ENCODE measurements at regions not wholly inside any gene's neighbourhood (a gene's known extent, or its start where the extent isn't known, plus 50 kb on each side); places are given as distances from the start of the nearest gene placed in this dataset.

- DNase-seq (ENCODE audit: extremely low spot score, insufficient read length, low read depth) (no peak), FAIRE-seq (no peak)
Observed at GRCh38 chr7:46322937-46323336, 401.9 kb upstream of the IGFBP3 start.

GRCh38 chr7:46321556-46322205 is 400.6 kb upstream of the IGFBP3 start:
- DNase-seq (ENCODE audit: extremely low spot score, insufficient read length, low read depth) (no peak), FAIRE-seq (no peak)

- FAIRE-seq, result no peak
- no peak for DNase-seq (ENCODE audit: extremely low spot score, insufficient read length, low read depth)
Observed at GRCh38 chr7:46320956-46321355, 399.9 kb upstream of the IGFBP3 start.

GRCh38 chr7:46319841-46320240 is 398.8 kb upstream of the IGFBP3 start:
- DNase-seq (ENCODE audit: extremely low spot score, insufficient read length, low read depth) (no peak), FAIRE-seq (no peak)

GRCh38 chr7:46318276-46318675 is 397.2 kb upstream of the IGFBP3 start:
- FAIRE-seq (no peak), DNase-seq (ENCODE audit: extremely low spot score, insufficient read length, low read depth) (no peak)

- FAIRE-seq (no peak), DNase-seq (ENCODE audit: extremely low spot score, insufficient read length, low read depth) (no peak)
Observed at GRCh38 chr7:46317256-46317655, 396.2 kb upstream of the IGFBP3 start.

DNA sequence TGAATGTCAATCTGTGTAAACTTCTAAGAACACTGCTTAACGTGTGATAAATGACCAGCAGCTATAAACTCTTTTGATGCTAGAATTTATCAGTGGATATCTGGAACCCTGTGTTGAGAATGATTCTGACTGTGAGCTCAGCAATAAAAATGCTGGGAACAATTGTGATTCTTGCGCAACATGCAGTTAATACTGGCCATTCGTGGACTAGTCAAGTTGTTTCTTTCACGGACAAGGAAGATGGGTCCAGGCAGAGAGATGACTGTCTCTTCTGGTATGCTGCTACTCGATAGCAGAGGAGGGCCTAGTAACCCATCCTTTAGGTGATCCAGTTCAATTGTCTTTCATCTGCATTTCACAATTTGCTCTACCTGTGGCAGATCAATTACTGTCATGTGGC is 394.8 kb upstream of the IGFBP3 start:
- DNase-seq (ENCODE audit: extremely low spot score, insufficient read length, low read depth), result no peak

GRCh38 chr7:46301677-46302076 is 380.6 kb upstream of the IGFBP3 start:
- no peak for FAIRE-seq
- DNase-seq (ENCODE audit: extremely low spot score, insufficient read length, low read depth), result no peak

More for the DNA sequence above, 394.8 kb upstream of the IGFBP3 start:
- FAIRE-seq, result no peak

GRCh38 chr7:46297515-46297914 is 376.4 kb upstream of the IGFBP3 start:
- FAIRE-seq (no peak), DNase-seq (ENCODE audit: extremely low spot score, insufficient read length, low read depth) (no peak)

- FAIRE-seq (no peak), DNase-seq (ENCODE audit: extremely low spot score, insufficient read length, low read depth) (no peak)
Observed at GRCh38 chr7:46296526-46296925, 375.5 kb upstream of the IGFBP3 start.

DNA sequence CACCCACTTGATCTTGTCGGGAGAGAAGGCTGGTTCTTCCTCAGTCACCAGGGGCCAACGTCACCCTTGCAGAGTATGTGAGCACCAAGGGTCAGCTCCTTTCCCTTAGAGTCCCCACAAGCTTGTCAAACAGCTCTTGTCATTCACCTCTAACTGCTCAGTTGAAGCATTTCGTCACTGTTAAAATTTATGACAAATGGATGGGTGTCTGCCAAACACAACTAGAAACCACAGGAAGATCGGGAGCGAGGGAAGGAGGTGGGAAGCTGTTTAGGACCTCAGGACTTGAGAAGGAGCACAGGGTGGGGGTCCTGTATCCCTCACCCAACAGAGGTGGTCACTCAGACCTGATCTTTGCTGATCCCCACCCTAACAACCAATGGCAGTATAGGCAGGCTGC is 373.3 kb upstream of the IGFBP3 start:
- DNase-seq (ENCODE audit: extremely low spot score, insufficient read length, low read depth) (no peak), FAIRE-seq (no peak)

GRCh38 chr7:46292741-46293140 is 371.7 kb upstream of the IGFBP3 start:
- DNase-seq (ENCODE audit: extremely low spot score, insufficient read length, low read depth) (no peak), FAIRE-seq (no peak)

DNA sequence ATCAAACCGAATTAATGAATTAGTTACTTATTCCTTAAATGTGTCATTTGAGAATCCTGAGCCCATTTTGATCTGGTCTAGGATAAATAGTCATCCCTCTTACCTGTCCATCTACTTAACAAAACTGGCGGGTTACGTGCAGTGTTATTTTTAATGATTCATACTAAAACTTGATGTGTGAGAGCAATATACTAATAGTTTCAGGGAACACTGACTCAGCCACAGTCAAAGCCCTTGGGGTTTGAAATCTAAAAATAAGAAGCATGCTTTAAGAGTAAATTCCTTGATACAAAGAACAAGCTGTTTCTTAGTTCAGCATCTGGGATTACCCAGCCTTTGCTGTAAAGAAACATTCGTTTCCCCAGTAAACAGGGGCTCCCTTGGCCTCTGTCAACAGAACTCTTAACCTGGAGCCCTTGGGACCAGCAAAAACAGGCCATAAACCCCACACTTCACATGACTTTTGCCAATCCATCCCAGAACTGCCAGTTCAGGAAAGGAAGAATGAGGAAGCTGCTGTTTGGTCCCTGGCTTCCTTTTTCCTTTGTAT is 370.6 kb upstream of the IGFBP3 start:
- peak; percentile 63 for FAIRE-seq
- DNase-seq (ENCODE audit: extremely low spot score, insufficient read length, low read depth), result no peak

DNA sequence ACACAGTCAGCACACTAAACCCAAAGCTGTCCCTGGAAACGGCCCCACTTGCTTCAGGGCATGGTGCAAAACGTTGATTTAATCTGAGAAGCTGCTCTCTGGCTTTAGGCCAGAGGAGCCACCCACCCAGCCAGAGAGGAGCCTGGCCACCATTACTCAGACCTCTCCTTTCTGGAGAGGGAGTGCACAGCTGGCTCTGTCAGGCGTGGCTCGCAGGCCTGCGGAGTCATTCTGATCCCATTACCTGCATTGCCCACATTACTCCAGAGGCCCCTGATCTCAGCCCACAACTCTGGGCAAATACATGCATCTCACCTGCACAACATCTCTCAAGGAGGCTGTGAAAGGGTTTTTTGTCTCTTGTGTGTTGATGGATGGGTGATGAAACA is 370.0 kb upstream of the IGFBP3 start:
- DNase-seq (ENCODE audit: extremely low spot score, insufficient read length, low read depth) (no peak), FAIRE-seq (no peak)

- FAIRE-seq, result no peak
- no peak for DNase-seq (ENCODE audit: extremely low spot score, insufficient read length, low read depth)
Observed at GRCh38 chr7:46290374-46291049, 369.4 kb upstream of the IGFBP3 start.

DNA sequence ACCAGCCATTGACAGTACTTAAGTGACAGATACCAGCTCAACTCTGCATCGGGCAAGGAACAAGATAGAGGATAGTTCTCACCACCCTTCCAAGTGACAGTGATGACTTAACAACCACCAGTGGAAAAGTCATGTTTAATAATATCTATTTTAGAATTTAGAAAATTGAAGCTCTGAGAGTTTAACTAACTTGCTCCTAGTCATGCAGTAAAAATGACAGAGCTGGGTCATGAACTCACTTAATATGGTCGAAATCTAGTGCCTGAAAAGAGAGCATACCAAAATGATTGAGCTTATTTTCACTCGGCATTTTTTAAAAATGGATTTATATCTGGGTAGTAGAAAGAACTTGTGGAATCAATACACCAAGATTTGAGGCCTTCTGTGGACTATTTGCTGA is 367.8 kb upstream of the IGFBP3 start:
- DNase-seq (ENCODE audit: extremely low spot score, insufficient read length, low read depth) (no peak), FAIRE-seq (no peak)

DNA sequence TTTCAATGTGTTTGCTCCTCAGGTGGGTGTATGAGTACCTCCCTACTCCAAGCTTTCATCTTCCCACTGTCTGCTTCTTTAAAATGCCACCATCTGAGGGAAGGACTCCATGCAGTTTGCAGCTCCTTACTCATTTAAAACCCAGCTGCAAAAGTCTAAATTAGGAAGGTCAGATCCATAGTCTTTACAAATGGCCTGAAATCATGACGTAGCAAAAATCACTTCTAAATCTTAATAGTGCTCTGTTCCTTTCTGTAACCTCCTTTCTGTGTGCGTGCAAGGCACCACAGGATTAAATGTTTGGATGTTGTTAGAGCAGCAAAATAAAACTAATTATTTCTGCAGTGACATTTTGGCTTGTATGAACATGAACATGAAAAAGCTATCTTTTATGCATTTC is 366.9 kb upstream of the IGFBP3 start:
- DNase-seq (ENCODE audit: extremely low spot score, insufficient read length, low read depth), result no peak

GRCh38 chr7:46286957-46287356 is 365.9 kb upstream of the IGFBP3 start:
- DNase-seq (ENCODE audit: extremely low spot score, insufficient read length, low read depth) (no peak), FAIRE-seq (no peak)

More for the DNA sequence above, 366.9 kb upstream of the IGFBP3 start:
- FAIRE-seq, result no peak

DNA sequence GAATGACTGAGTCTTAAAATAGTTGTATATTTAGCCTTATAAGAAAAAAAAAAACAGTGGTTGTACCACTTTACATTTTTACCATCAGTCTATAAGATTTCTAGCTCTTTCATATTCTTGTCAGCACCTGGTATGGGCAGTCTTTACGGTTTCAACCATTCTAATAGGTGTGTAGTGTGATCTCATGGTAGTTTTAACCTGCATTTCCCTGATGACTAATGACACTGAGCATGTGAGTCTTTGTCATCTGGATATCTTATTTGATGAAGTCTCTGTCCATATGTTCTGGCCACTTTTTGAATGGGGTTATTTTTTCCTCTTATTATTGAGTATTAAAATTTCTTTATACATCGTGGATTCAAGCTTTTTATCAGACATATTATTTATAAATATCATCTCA is 365.3 kb upstream of the IGFBP3 start:
- no peak for FAIRE-seq
- DNase-seq (ENCODE audit: extremely low spot score, insufficient read length, low read depth), result no peak

DNA sequence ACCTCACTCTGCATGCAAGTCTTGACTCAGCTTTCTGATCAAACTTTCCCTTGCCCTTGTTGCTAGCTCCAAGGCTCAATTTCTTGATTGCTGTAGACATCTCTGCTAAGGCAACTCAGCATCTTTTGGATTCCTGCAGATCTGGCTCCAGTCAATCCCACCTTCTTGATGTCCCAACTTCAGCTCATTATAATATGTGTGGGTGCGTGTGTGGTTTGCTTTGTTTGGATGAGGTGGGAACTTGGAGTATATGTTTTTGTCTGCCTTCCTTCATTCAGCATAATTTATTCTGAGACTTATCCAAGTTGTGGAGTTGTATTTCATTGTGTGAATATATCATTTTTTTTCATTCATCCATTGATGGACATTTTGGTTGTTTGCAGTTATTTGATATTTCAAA is 364.8 kb upstream of the IGFBP3 start:
- no peak for DNase-seq (ENCODE audit: extremely low spot score, insufficient read length, low read depth)
- no peak for FAIRE-seq

DNA sequence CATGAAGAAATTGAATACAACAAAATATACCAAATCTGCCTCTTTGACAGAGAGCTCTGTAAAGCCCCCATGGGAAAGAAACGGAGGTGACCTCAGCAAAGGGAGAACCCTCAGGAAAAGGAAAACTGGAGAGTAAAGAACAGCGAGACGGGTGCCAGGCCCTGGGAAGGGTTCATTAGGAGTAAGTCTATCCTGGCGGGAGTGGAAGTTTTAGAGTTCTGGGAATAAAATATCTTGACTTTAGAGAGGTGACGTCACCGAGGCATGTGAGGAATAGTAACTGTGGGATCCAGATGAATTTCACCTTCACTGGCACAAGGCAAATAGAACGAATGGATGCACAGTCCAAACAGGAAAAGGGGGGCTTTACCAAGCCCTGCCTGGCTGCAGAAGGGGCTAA is 362.8 kb upstream of the IGFBP3 start:
- no peak for FAIRE-seq

DNA sequence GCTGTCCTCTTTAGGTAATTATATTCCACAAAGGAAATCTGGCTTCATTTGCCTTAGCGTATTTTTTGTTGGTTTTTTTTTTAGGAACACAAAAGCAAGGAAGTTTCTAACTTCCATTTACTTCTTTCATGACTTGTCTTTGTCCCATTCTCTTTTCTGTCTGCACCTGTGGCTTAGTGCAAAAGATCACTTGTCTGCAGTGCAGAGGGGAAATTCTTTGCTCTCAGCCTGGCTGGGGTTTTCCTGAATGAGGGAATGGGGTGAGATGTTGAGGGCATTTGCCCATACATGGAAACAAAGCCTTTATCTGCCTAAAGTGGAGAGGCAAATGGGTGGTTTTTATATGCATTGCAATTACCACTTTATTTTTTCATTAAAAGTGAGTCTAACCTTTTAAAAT is 361.1 kb upstream of the IGFBP3 start:
- FAIRE-seq, result no peak

More for the DNA sequence above, 362.8 kb upstream of the IGFBP3 start:
- no peak for DNase-seq (ENCODE audit: extremely low spot score, insufficient read length, low read depth)

More for the DNA sequence above, 361.1 kb upstream of the IGFBP3 start:
- no peak for DNase-seq (ENCODE audit: extremely low spot score, insufficient read length, low read depth)

Measured in GM18507 (cell line).